SK-N-SH (cell line): ENCODE measurements at regions not wholly inside any gene's neighbourhood (a gene's known extent, or its start where the extent isn't known, plus 50 kb on each side); places are given as distances from the start of the nearest gene placed in this dataset.

Experiments used
- CHD2 ChIP-seq: fragments of 150-350 bp; IDR thresholded peaks from 2 replicates; pipeline ENCODE4 v1.6.1; 2018; ENCODE audit warnings: low read length; ENCODE audit not compliant: partially characterized antibody
- EP300 ChIP-seq, 2 experiments: IDR thresholded peaks; 2 replicates each; pipeline versions ENCODE4 v1.4.0 to v1.6.1; 2012; ENCODE audit warnings: borderline replicate concordance in 1 of 2, low read depth in 1 of 2, low read length in 1 of 2
- EZH2phosphoT487 ChIP-seq: fragments of 200-600 bp; sonication (generic); IDR thresholded peaks from 2 replicates; pipeline ENCODE4 v1.6.1; 2017; ENCODE audit warnings: low read depth, mixed run types, mild to moderate bottlenecking, antibody characterized with exemption, moderate library complexity, borderline replicate concordance
- GABPA ChIP-seq: IDR thresholded peaks from 2 replicates; pipeline ENCODE4 v1.4.0; 2012; ENCODE audit warnings: low read depth, mild to moderate bottlenecking
- POLR2AphosphoS5 ChIP-seq: IDR thresholded peaks from 2 replicates; pipeline ENCODE4 v1.6.1; 2012; ENCODE audit warnings: low read depth, low read length
- SMC3 ChIP-seq: IDR thresholded peaks from 2 replicates; pipeline ENCODE4 v1.6.1; 2012; ENCODE audit warnings: low read depth, low read length, improper control_type of control experiment
- TAF1 ChIP-seq: IDR thresholded peaks from 2 replicates; pipeline ENCODE4 v1.6.1; 2012; ENCODE audit warnings: low read depth, mild to moderate bottlenecking, low read length, moderate library complexity, borderline replicate concordance
- TF ChIP-seq, protein P1 (sequence below): fragments of 150-350 bp; IDR thresholded peaks from 2 replicates; pipeline ENCODE4 v1.6.1; 2016; ENCODE audit warnings: mild to moderate bottlenecking, low read depth, low read length
- TF ChIP-seq, protein P2 (sequence below): fragments of 200-600 bp; sonication (generic); IDR thresholded peaks from 2 replicates; pipeline ENCODE4 v1.6.1; 2017; ENCODE audit warnings: antibody characterized with exemption, mild to moderate bottlenecking, moderate library complexity

GRCh38 chr5:89723907-89724306, 685.6 kb downstream of the CETN3 start:
- TF ChIP-seq, protein P1, sequence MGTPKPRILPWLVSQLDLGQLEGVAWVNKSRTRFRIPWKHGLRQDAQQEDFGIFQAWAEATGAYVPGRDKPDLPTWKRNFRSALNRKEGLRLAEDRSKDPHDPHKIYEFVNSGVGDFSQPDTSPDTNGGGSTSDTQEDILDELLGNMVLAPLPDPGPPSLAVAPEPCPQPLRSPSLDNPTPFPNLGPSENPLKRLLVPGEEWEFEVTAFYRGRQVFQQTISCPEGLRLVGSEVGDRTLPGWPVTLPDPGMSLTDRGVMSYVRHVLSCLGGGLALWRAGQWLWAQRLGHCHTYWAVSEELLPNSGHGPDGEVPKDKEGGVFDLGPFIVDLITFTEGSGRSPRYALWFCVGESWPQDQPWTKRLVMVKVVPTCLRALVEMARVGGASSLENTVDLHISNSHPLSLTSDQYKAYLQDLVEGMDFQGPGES, result no peak
- TF ChIP-seq, protein P2, sequence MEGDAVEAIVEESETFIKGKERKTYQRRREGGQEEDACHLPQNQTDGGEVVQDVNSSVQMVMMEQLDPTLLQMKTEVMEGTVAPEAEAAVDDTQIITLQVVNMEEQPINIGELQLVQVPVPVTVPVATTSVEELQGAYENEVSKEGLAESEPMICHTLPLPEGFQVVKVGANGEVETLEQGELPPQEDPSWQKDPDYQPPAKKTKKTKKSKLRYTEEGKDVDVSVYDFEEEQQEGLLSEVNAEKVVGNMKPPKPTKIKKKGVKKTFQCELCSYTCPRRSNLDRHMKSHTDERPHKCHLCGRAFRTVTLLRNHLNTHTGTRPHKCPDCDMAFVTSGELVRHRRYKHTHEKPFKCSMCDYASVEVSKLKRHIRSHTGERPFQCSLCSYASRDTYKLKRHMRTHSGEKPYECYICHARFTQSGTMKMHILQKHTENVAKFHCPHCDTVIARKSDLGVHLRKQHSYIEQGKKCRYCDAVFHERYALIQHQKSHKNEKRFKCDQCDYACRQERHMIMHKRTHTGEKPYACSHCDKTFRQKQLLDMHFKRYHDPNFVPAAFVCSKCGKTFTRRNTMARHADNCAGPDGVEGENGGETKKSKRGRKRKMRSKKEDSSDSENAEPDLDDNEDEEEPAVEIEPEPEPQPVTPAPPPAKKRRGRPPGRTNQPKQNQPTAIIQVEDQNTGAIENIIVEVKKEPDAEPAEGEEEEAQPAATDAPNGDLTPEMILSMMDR, result no peak
- TF ChIP-seq EP300 (IDR thresholded peaks at IDR 0.05; ENCODE audit: borderline replicate concordance in 1 of 2, low read depth in 1 of 2, low read length in 1 of 2), result no peak
- TF ChIP-seq GABPA, result no peak
- no peak for TF ChIP-seq POLR2AphosphoS5
- TF ChIP-seq CHD2, result no peak
- TF ChIP-seq EZH2phosphoT487, result no peak
- TF ChIP-seq SMC3, result no peak
- TF ChIP-seq TAF1, result no peak
